ENCODE measurements at regions not wholly inside any gene's neighbourhood (a gene's known extent, or its start where the extent isn't known, plus 50 kb on each side); places are given as distances from the start of the nearest gene placed in this dataset.

DNA sequence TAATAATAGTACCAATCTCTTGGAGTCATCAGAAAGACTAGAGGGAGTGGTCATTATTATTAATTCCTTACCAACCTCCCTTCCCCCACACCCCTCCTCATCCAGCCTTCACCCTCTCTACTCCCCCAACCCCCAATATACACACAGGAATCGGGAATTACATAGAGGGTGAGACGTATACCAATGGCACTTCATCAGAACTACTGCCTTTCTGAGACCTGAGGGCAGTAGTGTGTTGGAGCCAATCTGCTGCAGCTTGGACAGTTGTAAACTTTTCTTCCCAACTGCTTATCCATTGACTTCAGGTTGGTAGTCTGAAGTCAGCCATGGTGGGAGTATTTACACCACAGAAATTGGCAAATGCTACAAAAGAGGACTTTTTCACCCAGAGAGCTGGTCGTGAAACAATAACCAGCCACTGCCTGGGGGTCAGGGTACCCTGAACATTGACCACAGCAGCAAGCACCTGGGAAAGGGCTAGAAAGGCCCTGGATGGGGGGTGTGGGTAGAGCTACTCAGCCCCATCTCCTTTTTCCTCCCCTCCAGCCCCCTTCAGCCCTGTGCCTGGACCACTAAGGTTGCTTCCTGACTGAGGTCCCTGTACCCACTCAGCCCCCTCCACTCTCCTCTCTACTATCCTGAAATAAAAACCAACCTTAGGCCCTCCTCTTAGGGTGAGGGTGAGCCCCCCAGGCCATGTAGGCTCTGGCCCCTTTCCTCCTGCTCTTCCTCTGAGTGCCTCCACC, 161.5 kb downstream of the MRPL14 start:
- DNase-seq: no peak

DNA sequence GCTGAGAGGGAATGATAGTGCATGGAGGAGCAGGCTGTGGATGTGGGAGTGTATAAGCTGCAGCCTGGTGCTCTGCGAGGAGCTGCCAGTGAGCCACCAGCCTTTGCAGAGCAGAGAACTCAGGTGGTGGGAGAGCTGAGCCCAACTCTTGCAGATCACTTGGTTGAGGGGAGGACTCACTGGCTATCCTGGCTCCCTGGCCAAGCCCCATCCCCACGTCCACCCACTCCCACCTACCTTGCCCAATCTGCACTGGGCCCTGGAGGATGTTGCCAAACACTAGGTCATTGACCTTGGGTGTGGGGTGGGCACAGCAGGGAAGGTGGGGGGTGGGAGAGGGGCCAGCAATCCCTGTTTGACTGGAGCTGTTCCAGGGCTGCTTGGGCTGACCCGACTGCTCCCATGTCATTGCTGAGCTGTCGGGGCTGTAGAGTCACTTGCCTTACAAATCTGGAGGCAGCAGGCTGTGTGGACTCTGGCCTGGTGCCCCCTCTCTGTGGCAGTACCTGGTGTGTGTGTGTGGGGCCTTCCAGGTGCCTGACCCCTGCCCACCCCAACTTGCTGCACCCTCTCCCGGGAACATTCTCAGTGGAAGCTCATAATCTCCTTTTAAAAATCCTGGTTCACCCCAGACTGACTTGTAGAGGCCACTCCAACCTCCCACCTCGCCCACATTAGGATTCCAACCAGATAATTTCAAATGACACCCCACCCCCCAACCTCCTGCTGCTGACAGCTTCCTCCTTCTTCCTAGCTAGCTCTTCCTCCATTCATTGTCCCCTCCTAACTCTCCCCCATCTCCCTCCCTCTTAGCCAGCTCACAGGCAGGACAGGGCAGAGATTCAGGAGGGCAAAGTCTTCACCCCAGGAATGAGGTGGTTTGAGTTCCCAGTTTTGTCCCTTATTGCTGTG, 162.3 kb downstream of the MRPL14 start:
- DNase-seq: no peak

DNA sequence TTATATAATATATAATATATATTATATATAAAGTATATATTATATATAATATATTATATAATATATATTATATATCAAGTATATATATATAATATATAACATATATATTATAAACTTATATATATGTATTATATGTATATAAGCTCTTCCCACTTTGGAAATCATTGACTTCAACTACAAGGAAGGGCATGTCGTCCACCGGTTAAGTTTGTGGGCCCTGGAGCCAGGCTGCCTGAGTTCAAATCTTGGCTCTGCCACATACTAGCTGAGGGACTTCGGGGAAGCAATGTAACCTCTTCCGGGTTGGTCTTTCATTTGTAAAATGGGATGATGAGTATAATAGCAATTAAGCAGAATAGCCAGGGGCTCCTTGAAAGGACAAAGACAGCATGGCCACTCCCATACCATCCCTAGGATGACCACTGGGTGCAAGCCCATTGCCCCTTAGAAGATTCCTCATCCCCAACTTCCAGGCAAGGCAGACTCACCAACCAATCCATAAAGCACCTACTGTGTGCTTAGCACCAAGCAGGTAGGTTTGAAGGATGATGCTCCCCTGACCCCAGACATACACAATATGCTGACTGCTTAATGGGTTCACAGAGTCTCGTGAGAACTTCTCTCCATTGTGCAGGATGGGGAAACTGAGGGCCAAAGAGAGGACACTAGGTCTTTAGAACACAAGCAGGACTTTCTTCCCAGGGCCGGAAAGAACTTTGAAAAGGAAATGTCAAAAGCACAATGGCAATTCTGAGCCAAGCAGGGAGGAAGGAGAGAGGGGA, 163.2 kb downstream of the MRPL14 start:
- DNase-seq: no peak

DNA sequence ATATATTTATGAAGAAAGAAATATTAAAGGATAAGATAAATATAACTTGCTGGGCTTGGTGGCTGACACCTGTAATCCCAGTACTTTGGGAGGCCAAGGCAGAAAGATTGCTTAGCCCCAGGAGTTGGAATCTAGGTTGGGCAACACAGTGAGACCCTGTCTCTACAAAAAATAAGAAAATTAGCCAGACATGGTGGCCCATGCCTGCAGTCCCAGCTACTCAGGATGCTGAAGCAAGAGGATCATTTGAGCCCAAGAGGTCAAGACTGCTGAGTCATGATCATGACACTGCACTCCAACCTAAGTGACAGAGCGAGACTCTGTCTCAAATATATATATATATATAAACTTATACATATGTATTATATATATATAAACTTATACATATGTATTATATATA, 164.0 kb downstream of the MRPL14 start:
- no peak for DNase-seq

DNA sequence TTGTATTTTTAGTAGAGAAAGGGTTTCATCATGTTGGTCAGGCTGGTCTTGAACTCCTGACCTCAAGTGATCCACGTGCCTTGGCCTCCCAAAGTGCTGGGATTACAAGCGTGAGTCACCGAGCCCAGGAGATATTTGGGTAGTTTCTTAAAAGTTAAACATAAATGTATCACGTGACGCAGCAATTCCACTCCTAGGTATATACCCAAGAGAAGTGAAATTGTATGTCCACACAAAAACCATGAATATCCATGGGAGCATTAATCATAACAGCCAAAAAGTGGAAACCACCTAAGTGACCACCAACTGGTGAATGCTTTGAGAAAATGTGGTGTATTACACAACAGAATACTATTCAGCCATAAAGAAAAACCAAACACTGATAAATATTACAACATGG, 164.8 kb downstream of the MRPL14 start:
- DNase-seq: no peak

DNA sequence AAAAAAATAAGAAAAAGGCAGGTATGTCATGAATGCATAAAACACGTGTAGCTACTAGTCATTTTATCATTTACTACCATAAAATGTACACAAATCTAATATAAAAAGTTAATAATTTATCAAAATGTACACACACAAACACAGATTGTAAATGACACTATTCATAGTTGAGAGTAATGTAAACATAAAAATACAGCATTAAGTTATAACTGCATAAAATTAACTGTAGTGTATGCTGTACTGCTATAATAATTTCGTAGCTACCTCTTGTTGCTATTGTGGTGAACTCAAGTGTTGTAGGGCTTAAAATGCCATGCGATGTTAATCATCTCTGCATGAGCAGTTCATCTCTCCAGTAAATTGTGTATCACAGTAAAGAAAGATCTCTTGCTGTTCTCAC, 170.0 kb downstream of the MRPL14 start:
- DNase-seq: no peak

DNA sequence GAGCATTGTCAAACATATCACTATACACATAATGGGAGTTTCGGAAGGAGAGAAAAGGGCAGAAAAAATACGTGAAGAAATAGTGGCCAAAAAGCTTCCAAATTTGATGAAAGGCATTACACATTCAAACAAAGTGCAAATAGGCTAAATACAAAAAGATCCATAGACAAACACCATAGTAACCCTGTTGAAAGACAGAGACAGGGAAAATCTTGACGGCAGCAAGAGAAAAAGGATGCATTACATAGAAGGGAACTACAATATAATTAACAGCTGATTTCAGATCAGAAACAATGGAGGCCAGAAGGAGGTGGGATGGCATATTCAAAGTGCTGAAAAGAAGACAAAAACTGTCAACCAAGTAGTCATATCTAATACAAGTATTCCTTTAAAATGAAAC, 170.8 kb downstream of the MRPL14 start:
- DNase-seq: no peak

DNA sequence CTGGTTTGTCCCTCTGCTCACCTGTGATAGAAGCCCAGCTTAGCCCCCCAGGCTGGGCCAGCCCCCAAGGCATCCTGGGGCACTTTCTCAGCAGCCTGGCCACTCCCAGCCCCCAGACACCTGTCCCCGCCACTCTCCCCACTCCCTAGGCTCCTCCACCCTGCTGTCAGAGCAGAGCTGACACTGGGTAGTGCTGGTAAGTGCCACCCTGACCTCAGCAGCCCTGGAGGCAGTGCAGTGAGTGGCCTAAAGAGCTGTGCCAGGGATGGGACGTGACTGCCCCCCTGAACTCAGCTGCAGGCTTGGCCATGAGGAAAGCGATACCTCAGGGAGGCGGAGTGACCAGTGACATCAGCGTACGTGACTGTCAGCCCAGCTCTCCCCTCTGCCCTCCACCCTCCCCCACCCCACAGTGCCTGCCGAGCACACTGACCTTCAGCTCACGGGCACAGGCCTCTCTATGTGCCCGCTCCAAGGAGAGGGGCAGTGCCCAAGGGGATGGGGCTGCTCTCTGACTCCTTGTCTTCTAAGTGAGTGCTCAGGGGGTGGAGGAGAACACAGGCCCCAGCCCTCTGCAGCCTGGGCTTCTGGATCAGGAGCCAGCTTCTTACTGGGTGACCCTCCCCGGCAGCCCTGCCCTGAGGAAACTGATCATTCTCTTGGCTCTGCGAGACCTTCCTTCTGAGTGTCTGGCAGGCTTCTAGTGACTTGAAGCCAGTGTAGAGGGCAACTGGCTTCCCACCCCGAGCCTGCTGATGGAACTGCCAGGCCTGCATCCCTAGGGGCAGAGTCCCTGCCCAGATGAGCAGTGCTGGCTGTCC, 172.7 kb downstream of the MRPL14 start:
- no peak for DNase-seq

DNA sequence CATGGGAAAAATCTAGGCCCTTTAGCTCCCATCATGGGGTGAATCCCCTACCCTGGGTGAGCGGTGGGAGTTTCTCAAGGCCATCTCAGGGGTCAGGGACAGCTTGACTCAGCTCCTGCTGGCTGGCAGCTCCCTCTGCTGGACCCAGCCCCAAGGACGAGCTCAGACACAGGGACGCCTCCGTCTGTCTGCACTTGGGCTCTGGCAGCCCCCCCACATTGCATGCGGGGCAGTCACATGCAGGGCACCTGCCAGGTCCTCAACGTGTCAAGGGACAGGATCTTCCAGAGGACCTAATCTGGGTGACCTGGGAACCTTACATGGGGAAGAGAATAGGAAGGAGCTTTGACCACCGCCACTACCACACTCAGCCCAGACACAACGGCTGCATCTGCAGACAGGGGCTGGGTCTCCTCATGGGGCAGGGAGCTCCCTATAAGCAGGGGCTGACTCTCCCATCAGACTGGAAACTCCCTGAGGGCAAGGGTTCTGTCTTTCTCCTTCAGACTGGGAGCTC, 173.4 kb downstream of the MRPL14 start:
- DNase-seq: no peak

DNA sequence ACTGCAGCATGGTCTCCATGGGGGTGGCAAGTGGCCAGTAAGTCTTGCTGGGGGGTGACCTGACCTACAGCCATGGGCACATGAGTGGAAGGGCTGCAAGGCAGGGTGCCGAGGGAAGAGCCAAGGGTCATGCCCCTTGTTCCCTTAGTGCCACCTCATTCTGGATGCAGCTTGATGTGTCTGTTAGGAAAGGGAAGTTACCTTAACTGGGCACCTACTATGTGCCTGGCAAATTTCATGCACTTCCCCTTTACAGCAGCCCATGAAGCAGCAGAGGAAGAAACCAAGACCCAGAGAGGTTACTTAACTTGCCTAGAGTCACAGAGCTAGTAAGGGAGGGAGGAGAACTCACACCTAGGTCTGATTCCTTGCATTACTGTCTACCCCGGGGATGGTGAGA, 174.0 kb downstream of the MRPL14 start:
- DNase-seq: no peak

DNA sequence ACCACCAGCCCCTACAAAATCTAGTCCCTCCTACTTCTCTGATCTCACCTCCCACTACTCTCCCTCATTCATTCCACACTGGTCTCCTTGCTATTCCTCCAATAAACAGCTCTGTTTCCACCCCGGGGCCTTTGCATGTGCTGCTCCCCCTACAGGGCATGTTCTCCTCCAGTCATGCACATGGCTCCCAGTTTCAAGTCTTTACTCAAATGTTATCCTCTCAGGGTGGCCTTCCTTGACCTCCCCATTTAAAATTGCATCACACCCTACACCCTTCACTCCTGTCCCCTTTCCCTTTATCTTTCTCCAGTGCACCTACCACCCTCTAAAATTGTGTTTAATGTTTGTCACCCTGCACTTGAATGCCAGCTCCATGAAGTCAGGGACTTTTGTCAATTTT, 174.5 kb downstream of the MRPL14 start:
- DNase-seq: peak; percentile 22

DNA sequence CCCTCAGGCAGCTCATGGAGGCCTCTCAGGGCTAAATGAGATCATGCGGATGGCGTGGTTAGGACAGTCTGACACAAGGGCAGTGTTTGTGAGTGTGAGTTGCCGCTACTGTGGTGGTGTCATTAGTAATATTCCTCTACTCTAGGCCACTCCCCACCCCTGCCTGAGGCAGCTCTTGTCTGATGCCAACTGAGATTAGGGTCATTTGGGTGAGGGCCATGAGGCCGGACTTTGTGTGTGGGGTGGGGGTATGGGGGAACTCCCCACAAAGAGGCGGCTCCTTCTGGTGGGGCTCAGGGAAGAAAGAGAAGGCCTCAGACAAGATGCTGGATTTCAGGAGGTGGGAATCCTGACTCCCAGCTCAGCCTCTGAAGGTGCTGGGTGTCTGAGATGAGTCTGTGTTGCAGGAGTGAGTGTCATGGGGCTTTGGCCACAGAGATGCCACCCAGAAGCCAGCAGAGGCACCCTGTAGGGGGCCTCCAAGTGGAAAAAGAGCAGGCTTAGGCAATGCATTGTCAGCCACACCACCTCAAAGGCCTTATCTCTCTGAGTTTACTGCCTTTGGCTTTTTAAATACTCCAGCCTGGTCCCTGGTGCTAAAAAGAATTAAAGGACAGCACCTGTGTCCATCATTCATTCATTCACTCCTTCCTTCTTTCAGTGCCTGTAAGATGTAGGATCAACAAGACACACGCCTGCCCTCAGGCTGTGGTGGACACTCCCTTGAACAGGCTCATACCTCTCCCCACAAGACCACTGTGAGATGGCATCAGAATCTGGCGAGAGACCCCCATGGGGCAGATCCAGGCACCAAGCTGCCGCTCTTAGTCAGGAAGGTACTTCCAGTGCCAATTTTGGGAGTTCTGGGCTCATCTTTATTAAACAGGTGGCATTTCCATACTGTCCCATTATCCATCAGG, 175.2 kb downstream of the MRPL14 start:
- no peak for DNase-seq

DNA sequence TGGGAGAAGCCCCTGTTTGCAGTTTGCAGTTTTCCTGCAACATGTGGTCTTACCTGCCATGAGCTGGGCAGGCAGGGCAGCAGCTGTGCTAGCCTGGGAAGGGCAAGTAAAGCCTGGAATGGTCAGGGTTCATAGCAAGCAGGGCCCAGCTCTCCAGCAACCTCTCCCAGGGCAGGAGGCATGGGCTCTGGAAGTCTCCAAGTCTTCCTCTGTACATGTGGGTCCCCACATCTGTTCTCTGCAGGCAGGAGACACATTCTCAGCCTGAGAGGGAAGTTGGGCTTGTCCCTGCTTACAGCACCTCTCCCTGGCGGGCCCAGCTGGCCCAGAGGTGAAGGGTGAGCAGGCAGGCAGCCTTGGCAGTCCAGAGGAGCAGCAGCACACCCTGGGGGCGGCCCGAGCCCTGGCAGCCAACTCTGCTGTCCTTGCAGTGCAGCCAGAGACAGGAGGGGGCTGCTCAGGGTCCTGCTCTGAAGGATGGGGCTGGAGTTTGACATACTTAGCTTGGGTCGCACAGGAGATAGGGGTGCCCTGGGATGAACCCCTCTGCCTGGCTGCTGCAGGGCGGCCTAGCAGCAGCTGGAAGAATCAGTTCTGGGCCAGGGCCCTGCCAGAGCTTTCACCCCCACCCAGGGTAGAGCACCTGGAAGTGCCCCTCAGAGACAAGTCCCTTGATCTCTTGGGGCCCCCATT, 176.0 kb downstream of the MRPL14 start:
- DNase-seq: peak; percentile 18

DNA sequence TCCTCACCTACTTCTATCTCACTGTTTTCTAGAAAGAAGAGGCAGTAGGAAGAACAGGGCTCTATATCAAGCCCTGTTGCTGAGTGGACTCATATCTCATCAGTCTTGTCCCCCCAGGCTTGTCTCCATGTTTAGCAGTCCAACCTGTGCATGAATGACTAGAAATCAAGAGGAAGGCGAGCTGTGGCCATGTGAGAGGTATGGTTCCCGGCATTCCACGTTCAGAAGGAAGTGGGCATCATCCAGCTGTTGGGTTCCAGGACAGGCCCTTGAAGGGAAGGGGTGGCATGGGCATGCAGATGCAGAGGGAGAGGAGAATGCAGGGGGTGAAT, 176.6 kb downstream of the MRPL14 start:
- DNase-seq: no peak

DNA sequence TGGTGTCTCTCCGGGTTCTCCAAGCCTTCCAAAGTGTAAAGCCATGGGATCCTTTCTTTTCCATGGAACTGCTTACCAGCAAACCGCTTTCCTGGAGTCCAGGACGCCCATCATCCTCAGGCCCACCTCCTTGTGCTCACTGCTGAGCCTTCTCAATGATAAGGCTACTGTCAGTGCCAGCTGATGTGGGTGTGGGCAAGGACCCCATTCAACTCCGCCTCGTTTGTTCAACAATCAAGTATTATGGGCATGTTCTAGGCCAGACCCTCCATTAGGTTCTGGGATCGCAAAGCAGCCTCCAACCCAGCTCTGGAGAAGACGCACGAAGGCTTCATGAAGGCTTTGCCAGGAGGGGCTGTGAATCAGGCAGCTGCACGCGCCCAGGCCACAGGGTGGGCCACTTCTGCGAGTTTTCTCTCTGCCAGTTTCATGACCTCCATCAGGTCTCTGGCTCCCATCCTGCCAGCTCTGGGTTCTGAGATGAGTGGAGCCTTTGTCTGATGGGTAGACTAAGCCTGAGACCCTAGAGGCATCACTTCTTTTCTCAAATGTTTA, 177.1 kb downstream of the MRPL14 start:
- DNase-seq: no peak

DNA sequence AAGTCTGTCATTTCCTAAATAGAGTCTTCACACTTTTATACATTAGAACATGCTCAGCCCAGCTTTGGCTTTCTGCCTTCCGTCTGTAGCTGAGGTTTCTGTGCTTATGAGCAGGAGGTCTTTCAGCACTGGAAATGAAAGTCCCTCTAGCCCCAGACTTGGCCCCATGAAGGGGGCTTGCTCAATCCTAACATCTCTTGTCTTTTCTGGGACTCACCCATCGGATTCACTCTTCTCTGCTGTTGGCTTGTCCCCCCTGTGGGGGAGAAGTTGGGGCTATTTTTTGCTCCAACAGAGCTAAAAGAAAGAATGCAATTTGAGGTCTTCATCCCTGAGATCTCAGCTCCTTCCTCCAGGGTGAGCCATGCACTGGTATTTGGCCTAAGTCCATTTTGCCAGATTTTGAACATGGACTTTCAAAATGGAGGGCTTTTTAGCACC, 177.7 kb downstream of the MRPL14 start:
- no peak for DNase-seq

DNA sequence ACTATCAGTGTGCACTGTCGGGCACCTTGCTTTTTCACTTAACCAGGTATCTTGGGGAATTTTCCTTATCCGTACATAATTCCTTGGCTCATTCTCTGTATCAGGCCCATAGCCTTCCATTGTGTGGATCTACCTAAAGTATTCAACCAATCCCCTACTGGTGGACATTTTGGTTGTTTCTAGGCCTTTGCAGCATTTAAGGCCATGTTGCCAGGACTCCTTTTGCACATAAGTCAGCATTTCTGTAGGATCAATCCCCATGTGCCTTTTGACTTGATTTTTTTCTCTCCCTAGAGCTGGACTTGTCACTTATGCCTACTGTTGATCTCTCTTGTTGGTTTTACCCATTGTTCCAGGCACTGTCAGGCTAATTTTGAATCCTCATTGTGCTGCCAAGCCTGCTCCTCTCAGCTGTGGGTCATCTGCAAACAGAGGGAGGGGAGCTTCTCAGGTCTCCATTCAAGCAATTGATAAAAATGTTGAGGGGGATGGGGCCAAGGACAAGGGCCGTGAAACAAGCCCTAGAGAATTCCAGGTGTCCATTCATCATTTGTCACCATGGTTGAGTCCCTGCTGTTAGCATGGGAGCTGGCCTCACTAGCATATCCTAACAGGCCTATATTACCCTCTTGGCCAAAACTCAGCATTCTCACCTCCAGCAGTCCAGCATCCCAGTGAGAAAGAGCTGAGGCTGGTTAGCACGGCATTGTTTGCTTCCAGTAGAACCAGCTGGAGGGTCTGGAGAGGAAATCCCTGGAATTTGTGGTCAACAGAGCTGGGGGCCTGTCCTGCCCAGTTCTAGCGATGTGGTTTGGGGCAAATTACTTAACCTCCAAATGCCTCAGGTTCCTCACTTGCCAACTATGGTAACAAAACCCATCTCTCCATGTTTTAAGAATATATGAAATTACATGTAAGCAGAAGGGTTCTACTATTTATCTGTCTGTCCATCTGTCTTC, 178.4 kb downstream of the MRPL14 start:
- DNase-seq: no peak

DNA sequence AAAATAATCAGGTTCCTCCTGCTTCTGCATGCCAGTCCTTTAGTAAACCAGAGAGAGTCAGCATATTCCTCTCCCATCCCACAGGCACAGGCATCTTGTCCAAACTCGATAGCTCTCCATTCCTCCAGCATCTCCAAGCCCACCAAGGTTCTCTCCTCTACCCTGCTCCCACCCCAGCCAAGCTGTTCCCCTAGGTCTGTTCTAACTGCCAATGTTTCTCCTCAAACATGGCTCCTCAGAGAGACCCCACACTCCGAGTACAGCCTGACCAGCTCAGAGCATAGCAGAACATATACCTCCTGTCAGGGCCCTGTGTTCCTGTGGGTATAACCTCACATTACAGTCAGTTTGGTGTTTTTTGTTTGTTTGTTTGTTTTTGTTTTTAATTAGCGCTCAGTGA, 177.8 kb downstream of the VEGFA start:
- no peak for DNase-seq
